RKO (cell line): ENCODE measurements at regions not wholly inside any gene's neighbourhood (a gene's known extent, or its start where the extent isn't known, plus 50 kb on each side); places are given as distances from the start of the nearest gene placed in this dataset.

Experiments used
- DNase-seq: peaks from one replicate; pipeline ENCODE4 v3.0.0-alpha.2; 2016; ENCODE audit warnings: low spot score

DNA sequence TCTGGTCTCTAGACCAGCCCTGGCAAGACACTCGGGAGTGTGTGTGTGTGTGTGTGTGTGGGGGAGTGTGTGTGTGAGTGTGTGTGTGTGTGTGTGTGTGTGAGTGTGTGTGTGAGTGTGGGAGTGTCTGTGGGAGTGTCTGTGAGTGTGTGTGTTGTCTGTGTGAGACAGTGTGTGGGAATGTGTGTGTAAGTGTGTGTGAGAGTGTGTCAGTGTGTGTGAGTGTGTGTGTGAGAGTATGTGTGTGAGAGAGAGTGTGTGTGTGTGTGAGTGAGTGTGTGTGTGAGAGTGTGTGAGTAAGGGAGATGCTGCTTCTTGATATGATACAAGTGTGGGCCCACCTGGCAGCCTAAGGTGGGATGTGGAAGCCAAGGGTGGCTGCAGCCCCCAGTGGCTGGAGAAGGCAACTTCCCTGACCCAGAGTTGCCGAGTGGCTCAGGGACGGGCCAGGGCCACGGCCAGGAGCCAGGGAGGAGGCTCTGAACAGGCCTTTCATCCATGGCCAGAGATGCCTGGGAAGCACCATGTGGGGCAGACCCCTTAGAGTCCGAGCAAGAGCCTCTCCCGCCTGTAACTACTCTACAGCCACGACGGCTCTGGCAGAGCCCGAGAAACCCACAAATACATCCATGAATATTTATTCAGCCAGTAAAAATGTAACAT, 159.3 kb upstream of the MYCN start:
- no peak for DNase-seq

DNA sequence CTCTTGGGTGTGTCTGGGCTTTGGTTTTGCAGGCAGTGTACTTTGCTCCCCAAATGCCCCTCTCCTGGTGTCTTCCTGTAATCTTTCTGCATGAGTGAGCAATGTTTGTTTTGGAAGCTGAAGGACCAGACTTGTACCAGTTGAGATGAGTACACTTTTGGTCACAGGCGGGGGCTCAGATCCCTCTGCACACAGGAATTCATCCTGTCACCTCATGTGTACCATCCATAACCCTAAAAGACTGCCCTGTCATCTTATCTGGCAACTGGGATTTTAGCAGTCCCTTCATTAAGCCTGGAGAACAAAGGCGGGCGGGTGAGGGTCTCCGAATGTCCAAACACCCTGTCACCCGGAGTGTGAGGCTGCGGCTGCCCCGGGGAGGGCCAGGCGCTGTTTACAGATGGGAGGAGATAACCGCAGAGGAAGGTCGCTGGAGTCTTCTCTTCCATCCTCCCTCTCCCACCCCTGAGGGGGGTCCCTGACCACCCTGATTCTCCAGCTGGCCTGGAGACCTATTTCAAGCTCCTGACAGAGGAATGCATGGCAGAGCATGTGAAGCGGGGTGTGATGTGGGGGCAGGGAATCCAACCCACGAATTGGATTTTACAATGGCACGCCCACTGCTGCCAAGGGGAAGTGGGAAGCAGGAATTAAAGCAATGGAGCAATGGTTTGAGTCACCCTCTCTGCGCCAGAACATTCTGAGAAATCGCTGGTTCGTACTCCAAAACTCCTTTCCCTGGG, 158.2 kb upstream of the MYCN start:
- DNase-seq = no peak

DNA sequence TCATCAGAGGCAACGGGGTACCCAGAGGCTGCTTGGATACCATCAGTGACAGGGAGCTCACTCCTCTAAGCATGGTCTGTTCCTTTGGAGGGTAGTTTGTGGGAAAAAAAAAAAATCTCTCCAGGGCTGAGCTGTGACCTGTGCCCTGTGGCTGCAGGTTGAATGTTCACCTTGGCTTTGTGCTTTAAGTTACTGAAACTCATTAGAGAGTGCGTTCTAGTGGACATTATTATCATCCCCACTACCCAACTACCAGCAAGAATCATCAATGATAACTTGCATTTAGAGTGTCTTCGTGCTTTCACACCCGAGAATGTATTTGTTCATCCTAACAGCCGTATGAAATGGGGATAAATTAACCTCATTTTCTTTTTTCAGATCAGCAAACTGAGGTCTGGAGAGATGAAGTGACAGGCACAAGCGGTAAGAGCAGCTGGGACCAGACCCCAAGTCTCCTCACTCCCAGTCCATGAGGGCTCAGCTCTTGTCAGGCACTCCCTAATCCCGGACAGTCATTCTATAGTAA, 157.5 kb upstream of the MYCN start:
- no peak for DNase-seq

DNA sequence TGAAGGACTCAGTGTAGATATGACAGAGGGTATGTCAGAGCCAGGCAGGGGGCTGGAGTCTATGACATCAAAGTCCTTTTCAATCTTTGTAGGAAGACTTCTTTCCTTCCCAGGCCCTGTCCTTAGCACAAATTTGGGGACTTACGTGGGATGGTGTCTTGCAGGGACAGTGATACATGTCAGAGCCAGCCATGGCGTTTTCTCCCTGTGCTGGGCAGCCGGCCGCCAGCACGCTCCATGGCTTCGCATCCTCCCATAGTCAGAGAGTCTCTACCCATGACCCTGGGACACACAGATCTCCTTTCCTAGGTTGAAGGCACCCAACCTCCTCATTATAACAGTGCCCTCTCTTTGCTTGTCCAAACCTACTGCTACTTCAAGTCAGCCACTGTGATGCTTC, 156.9 kb upstream of the MYCN start:
- DNase-seq = no peak

DNA sequence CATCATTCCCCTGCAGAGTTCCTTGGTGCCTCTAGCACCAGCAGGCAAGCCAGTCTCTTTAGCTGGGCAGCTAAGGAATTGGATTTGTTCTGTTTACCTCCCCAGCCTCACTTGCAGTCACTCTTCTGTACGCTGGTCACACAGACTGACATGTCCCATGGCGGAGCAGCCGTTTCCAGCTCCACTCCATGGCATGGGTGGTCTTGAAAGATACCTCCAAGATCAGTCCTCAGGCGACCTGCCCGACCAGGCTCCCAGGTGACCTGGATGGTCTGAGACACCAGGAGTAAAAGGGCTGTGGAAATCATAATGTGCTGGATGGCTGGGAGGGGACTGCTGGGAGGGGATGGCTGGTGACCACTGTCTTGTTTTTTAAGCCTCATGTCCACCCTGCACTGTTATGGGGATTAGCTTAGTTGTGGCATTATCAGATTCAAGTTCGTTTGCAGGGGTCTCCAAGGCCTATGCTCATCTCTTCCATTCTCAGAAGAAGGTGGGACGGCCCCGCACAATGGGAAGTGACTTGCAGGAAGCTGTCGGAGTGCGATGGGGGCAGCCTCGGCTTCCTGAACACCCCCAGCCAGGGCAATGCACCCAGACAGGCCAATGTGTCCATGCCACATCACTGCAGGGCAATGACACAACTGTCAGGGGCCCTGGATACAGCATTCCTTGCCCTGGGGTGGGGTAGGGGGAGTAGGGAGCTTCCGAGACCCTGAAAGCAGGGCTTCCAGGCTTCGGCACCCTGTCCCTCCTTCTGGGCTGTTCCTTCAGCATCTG, 156.1 kb upstream of the MYCN start:
- DNase-seq = no peak

DNA sequence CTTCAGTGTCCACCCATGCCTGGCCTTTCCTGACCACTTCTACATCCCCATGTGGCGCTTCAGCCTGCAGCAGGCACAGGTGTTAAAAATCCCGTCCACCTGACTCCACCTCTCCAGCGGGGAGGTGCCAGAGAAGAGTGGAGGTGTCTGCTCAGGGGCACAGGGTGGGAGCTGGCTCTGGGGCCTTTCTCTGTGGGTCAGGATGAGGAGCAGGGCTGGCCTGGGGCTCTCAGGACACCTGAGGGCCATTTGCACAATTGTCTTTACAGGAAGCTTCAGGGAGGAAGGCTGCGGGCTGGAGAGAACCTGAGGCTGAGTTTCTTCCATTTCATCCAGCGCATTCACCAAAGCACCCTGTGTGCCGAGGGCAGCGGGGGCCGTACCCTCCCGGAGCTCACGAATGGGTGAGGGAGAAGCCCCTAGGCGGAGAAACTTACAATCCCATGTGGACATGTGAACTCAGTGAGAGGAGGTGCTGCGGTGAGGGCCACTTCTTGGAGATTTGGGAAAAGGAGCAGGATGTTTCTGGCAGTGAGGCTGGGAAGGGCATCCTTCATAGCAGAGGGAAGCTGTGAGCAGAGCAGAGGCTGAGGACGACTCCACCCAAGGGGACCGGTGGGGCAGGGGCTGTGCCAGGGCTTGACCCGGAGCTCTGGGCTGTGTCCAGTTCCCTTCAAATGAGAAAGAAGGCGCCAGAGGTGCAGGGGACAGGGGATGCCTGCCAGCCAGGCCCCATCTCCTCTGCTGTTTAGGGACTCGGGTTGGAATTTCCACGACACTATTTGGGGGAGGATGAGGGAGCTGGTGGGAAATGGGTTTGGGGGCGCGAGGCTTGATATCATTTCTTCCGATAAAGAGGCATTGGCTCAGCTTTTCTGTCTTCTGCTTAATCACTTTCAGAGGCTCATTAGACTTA, 155.2 kb upstream of the MYCN start:
- no peak for DNase-seq

DNA sequence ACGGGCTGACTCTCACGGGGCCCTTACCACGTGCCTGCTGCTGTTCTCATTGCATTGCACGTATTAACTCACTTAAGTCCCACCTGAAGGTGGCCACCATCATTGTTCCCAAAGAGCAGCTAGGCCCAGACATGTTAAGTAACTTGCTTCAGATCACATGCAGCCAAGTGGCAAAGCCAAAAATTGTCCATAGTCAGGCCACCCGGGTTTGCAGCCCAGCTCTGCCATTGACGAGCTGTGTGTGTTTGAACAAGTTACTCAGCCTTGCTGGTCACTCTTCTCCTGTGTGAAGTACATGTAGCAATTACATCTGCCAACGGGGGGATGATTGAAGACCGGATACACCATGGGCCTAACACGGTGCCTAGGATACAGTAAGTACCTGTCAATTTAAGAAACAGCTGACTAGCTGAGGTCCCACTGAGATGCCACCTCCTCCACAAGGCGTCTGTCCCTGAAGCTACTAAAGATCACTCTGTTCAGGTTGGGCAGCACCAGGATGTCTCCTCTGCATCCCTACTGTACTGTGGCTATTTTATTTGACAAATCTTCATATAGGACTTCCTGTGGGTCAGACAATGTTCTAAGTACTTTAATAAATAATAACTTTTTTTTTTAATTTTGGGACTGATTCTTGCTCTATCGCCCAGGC, 154.2 kb upstream of the MYCN start:
- DNase-seq = no peak

DNA sequence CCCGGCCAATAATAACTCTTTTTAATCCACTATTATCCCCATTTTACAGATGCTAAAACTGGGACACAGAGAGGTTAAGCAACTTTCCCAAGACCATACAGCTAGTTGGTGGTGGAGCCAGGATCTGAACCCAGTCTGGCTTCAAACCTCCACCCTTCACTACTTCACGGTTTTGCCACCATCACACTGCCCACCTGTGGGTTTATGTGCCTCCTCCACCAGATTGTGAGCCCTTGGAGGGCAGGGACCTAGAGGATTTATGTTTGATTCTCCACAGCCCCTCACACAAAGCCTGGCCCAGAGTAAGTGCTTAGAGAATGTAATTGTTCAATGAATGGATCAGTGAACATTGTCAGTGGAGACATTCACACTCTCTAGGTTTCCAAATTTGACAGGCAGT, 153.4 kb upstream of the MYCN start:
- no peak for DNase-seq

DNA sequence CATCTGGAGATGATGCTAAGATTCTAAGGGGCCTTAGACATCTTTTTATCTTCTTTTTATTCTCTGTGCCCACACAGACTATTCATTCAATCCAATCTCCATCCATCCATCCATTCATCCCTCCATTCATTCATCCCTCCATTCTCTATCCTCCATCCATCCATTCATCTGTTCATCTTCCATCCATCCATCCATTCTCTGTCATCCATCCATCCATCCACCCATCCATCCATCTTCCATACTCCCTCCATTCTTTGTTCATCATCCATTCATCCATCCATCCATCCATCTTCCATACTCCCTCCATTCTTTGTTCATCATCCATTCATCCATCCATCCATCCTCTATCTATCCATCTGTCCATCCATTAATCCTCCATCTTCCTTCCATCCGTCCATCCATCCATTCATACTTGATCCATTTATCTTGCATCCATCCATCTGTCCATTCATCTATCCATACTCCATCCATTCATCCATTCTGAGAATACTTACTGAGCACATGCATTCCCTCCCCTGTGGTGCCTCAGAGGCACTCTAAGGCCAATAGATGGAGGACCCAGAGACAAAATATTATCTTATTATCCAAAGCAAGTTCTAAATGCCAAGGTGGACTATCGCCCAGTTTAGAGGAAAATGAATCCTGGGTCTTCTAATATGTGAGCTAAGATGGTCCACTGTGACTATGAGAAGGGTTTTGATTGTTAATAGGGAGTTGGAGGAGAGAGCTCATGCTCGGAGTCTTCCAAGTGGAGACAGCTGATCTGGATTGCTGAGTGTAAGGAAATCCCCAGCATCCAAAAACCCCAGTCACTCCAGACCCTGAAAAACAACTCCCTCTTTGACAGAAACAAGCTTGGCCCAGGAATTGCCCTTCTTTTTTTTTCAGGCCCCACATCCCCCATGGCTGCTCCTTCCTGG, 152.6 kb upstream of the MYCN start:
- DNase-seq = no peak

DNA sequence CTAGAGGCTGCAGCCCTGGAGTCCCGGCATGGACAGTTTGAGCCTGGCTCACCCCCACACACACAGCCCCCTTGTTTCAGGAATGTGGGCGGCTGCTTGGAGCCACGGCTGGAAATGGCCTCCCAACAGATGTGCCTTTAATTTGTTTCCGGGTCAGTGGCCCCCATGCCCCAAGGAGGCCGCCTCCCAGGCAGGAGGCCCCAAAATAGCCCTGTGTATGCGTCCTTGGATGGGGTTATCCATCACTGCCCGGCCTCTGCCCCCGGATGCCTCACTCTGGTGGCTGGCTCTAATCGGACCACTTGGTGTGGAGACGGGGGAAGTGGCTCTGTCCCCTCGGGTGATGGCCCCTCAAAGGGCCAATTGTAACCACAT, 151.9 kb upstream of the MYCN start:
- DNase-seq = no peak

DNA sequence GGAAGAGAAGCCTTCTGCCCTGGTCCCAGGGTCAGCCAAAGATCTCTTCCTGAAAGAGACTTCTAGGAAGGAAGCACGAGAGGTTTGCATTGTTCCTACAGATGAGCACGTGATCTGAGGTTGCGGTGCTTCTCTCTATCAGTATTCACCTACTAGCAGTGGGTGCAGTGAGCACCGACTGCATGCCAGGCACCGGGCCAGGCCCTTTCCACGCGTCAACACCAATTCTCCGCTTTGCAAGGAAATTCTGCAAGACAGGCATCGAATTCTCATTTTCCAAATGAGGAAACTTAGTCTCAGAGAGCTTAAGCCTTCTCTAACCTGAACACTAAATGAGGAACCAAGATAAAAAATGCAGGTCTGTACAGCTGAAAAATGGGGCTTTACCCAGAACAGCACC, 151.5 kb upstream of the MYCN start:
- DNase-seq = no peak

DNA sequence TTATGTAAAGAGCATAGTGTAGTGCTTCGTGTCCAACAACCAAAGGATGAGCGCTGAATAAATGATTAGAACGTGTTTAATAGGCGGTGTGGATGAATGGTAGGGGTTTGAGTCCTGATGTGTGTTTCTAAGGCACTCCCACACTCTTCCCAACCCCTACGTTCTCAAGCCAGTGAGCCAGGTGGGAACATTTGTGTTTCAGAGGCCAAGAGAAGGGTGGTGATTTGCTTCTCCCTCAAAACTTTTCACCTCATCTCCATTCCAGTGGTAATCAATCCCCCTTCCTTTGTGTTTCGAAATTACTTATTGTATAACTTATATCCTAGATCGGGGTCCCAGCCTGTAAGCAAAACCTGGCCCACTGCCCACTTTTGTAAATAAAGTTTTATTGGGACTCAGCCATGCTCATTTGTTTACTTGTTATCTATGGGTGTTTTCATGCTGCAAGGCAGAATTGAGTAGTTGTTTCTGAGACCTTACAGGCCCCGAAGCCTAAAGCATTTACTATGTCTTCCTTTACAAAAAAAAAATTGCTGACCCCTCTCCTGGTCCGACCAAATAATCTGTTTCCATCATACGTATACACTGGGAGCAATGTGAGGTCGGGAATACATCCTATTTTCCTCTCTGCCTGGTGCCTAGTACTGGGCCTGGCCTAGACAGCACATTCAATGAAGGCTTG, 150.8 kb upstream of the MYCN start:
- DNase-seq = no peak

DNA sequence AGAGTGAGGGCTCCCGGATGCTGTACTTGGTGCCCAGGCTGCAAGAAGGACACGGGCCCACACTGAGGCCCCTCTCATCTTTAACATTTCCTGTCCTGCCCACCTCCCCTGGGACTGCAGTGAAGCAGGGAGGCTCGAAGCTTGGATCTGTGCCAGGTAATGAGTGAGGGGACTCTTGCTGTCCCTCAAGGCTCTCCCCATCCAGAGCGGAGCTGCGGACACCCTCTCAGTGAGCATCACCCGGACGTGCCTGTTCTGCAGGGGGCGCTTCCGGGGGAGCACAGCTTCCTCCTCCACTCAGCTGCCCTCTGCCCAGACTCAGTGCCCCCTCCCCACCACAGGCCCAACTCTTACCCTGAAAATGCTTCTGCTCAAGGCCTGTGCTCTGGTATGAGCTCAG, 150.0 kb upstream of the MYCN start:
- DNase-seq = no peak

DNA sequence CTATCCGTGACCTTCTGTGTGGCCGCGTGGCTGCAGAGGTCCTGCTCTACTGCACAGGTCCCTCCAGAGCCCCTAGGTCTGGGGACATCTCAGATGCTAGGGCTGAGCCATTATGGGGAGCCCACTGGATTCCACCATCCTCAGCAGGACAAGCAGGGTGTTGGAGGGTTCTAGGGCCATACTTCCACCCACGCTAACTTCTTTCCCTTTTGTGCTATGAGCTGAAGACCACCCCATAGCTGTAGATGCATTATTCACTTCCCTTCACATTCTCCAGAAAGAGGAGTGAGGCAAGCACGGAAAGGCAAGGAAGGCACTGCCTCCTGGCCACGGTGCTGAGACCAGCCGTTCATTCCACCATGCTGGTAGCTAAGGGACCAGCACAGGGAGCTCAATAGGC, 149.5 kb upstream of the MYCN start:
- DNase-seq = no peak

DNA sequence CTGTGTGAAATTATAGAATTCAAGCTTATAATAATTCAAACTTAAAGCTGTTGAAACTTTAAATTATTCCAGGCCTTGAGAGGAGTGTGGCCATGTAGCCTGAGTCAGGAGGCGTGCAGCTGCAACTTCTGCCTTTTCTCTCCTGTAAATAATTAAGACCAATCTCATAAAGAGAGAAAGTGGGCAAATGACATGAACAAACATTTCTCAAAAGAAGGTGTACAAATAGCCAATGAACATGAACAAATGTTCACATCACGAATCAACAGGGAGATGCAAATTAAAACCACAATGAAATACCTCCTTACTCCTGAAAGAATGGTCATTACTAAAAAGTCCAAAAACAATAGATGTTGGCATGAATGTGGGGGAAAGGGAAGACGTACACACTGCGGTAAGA, 149.1 kb upstream of the MYCN start:
- DNase-seq = no peak

DNA sequence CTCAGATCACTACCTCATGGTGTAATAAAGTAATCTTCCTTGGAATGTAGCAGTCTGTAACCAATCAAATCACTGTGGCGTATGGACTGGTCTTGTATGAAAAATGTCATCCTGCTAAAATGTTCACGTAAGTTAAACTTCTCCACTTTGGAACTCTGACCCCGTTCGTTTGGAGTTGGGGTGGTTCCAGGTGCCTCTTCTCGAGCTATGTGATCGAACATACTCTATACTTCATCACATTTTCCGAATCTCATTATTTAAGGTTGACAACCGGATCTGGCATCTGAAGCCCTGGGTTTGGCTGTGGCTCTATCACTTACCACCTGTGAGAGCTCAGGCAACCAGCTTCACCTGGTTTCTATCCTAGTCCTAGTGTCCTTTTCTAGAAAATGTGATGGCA, 148.0 kb upstream of the MYCN start:
- DNase-seq = no peak

DNA sequence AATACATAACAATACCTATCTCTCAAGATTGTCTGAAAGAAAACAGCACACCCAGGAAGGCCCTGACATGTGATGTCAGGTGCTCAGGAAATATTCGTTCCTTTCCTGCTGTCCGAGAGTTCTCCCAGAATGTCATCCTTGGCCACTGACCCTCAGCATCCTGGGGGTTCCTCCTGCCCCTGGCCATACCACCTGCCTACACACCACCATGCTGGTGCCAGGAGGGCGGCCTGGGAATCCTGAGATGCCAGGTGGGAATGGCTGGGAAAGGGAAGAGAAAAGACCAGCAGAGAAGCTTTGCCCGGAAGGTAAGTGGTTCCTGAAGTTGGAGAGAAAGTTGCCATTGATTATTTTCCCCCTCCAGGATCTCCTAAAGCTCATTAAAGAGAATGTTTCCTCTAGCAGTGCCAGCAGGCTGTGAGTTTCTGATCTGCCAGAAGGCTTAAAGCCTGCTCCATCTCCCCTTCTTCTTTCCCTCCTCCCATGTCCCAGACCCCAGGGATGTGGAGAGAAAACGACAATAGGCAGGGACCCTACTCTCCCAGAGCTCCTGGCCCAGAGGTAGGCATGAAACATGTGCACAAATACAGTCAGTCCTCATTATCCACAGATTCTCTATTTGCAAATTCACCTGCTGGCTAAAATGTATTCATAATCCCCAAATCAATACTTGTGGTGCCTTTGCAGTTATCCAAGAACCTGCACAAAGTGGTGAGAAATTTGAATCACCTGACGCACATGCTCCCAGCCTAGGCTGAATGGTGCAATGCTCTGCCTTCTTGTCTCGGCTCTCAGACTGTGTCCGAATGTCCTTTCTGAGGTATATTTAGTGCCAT, 147.1 kb upstream of the MYCN start:
- DNase-seq = no peak

DNA sequence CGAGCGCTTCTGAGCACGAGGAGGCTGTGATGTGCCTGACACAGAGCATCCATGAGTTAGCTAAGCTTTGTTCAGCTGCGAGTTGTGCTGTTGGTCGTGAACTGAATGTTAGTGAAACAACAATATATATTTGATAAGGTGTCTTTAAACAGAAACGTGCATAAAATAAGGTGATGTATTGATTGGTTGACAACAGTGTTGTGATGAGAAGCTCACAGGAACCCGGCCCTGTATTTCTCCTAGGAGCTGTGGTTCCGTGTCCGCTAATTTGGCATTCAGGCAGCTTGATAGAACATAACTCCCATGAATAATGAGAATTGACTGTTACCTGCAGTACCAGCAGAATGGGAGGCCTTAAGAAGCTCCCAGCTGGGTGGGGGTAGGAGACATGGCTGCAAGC, 146.4 kb upstream of the MYCN start:
- DNase-seq = no peak

DNA sequence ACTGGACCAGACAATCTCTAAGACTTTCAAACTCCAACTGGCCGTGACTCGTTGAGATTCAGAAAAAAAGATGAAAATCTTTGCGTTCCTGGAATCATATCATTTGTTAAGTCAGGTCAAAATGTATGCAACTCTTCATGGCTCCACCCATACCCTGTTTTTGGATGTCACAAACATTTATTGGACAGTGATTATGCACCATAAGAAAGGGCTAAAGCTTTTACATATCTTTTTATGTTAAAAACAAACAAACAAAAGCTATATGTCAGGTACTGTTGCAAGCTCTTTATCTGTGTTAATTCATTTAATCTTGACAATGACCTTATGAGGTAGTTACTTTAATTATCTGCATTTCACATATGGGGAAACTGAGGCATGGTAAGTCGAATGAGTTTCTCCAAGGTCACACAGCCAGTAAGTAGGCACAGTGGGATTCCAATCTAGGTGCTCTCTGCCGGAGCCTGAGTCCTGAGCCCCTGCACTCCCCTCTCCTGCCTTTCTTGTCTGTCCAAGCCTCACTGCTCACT, 145.7 kb upstream of the MYCN start:
- no peak for DNase-seq
